Right renal cortex interstitium (tissue), 3 donors: ENCODE measurements at regions not wholly inside any gene's neighbourhood (a gene's known extent, or its start where the extent isn't known, plus 50 kb on each side); places are given as distances from the start of the nearest gene placed in this dataset.

Experiments
- DNase-seq, 3 donors: peaks; one replicate each; pipeline ENCODE4 v3.0.0-alpha.2; 2013; ENCODE audit warnings: low read depth in 3 of 3, low spot score in 2 of 3

GRCh38 chr13:54836273-54836672 is 1807.7 kb downstream of the OLFM4 start:
- DNase-seq = no peak

GRCh38 chr13:54841682-54842081 is 1813.1 kb downstream of the OLFM4 start:
- DNase-seq = no peak

DNA sequence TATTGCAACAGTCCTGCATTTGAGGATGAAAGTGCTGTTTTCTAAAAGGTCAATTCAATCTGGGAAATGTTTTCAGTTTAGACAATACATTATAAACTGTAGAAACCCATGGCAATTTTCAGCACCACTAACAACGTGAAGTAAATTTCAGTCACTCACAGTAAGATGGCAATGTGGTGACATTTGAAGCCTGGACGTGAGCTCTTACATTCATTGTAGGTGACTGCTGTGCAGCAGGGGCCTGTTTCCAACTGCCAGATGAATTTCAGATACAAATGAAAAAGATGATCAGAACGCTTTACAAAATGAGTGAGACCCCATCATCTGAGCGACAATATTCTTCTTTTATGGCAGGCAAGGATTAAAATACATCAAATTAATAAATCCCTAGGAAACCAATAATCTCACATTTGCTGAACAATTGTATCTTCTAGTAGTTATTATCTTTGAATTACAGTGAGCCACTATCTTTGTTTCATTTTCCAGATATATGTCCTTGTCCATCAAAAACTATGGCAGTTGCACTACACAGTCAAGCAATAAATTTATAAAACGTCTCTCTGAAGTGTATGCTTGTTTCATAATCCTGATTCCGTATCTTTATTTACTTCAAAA is 1816.8 kb downstream of the OLFM4 start:
- DNase-seq = no peak

GRCh38 chr13:54852831-54853230 is 1824.2 kb downstream of the OLFM4 start:
- DNase-seq = no peak

GRCh38 chr13:54859827-54860226 is 1831.2 kb downstream of the OLFM4 start:
- DNase-seq = no peak

GRCh38 chr13:54875111-54875510 is 1846.5 kb downstream of the OLFM4 start:
- DNase-seq = no peak

DNA sequence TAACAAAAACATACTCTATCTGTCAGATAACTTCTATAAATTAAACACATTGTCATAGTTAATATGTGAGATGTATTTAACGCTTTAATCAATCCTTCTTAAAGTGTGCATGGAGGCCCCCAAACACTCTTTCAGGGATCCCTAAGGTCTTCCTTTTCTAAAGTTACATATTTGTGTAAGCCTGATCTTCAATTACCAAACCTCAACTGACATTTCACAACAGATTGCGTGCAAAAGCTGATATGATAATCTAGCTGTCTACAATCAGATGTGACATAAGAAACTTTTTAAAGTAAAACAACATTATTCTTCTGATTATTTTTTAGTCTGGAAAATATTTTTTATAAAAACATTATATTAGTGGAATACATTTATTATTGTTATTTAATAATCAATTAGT is 1850.4 kb downstream of the OLFM4 start:
- no peak for DNase-seq

GRCh38 chr13:54884682-54885081 is 1856.1 kb downstream of the OLFM4 start:
- DNase-seq = no peak

DNA sequence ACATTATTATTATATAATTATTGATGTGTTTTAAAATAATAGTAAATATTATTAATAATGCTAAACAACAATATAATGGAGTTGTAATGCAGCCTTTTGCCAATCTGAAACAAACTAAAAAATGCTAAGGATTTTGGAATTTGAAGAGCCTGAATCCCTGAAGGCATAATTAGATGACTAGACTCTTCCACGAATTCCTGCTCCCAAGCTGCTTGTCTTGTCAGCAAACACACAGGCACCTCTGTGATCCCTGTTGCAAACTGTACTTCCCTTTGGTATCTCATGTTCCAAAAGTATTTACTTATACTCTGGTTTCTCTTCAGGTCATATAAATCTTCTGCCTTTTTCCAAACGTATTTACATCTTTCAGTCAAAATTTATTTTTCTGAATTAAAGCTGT is 1862.4 kb downstream of the OLFM4 start:
- DNase-seq = no peak

- no peak for DNase-seq
Observed at GRCh38 chr13:54901316-54901715, 1872.7 kb downstream of the OLFM4 start.

DNA sequence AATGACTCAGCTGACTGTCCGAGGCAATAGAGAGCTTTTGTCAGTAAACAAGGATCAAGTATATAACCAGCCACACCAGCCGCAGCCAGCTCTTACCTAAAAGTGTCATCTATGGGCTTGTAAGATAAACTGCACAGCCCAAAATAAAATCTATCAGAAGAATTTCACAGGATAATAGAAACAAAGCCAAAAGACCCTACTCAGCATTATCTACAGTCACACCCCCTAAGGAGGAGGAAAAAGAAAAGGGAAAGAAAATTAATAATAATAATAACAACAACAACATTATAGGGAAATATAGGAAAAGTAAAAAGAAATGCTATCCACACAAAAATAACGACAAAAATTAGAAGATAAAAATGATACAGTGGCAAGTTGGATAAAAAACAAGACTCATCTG is 1883.8 kb downstream of the OLFM4 start:
- no peak for DNase-seq

GRCh38 chr13:54913668-54914067 is 1885.1 kb downstream of the OLFM4 start:
- no peak for DNase-seq

- no peak for DNase-seq
Observed at GRCh38 chr13:54927538-54927937, 1898.9 kb downstream of the OLFM4 start.

DNA sequence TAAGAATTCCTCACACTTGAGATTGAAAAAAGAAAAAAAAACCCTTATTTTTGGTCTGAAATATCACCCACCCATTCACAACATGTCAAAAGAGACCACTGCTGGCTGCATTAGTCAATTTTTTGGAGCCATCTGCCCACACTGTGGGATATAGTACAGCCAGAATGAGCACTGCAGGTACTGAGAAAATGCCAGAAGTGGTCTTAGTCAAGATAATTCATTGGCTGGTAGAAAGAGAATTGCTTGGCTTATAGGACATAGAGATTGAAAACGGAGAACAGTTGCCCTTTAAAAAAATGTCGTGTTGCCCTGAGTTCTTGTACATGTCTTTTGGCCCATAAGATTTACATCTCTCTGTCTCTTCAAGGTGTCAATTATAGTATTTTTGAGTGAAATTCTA is 1899.5 kb downstream of the OLFM4 start:
- no peak for DNase-seq

GRCh38 chr13:54934121-54934520 is 1905.5 kb downstream of the OLFM4 start:
- DNase-seq = no peak

DNA sequence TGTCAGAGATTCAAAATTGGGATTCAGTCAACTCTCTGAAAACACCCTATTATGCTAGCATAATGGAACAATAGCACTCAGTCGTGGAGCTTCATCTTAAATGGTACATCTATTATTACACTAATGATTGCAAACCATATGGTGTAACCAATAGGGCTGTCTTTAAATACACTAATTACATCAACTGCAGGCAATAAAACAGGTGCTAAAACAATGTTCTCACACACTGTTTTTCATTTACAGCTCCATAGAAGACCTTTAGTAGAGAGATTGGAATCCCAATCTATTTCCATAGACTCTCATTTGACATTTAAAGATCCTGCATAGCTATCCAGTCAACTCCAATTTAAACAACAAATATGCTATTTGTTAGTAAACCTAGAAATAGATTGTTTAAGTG is 1917.4 kb downstream of the OLFM4 start:
- DNase-seq = no peak

DNA sequence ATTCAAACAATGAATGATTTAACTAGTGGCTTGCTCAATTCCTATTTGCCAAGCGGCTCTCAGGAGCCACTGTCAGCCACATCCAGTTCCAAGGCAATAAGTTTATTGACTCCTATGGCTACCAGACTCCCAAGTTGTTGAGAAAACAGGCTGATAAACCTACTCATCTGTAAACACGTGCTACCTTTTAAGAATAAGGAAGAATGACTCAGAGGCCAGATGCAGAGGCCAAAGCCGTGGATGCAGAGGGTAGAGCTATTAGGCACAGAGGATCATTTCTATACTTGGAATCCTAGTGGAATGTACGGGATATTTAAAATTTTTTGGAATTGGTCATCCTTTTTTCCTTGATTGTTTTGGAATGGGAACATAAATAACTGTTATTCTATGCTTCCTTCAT is 1921.1 kb downstream of the OLFM4 start:
- no peak for DNase-seq

- no peak for DNase-seq
Observed at GRCh38 chr13:54950546-54950945, 1921.9 kb downstream of the OLFM4 start.

DNA sequence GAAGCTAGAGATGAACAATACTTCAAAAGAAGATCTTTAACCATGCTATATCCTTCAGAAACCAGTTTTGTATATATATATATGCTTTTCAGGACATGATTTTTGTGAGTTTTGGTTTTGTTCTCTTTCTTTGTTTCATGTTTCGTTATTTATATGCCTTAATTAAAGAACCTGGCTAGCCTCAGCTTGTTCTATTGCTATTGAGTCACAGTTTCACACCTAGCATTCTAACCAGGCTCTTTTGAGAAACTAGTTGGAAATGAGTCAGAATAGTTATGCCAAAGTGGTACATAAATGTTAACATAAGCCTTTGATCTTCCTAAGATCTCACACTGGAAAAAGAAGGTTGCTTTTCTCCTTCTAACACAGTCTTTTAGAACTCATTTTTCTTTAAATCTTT is 1925.2 kb downstream of the OLFM4 start:
- DNase-seq = no peak

- DNase-seq = no peak
Observed at GRCh38 chr13:54958781-54959180, 1930.2 kb downstream of the OLFM4 start.

GRCh38 chr13:54965881-54966280 is 1937.3 kb downstream of the OLFM4 start:
- no peak for DNase-seq

- DNase-seq = no peak
Observed at GRCh38 chr13:54972838-54973237, 1944.2 kb downstream of the OLFM4 start.

DNA sequence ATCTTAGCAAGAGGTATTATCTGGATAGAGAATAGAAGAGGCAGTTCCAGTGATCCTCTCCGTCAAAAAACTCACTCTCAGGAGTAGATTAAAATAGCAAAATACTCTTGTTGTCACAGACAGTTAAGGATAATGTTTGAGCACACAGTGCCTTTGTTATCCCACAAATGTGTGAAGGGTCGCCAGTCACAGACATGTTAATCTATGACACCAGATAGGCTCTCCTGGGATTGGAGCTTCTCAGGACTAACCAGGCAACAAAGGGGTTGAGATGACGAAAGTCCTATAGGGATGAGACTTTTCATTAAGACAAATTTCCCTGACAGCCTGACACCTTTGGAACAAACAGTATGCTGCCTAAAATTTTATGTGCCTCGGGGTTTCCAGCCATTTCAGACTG is 1947.1 kb downstream of the OLFM4 start:
- DNase-seq = no peak
